LHCN-M2 (cell line): ENCODE measurements at regions not wholly inside any gene's neighbourhood (a gene's known extent, or its start where the extent isn't known, plus 50 kb on each side); places are given as distances from the start of the nearest gene placed in this dataset.

ENCODE experiments used
- DNase-seq: peaks from one replicate; pipeline ENCODE4 v3.0.0-alpha.2; 2012; ENCODE audit warnings: low read depth

- no peak for DNase-seq
Measured at GRCh38 chr10:7027913-7028808, 382.7 kb downstream of the SFMBT2 start.

- no peak for DNase-seq
Measured at GRCh38 chr10:7027237-7027912, 383.5 kb downstream of the SFMBT2 start.

- no peak for DNase-seq
Measured at GRCh38 chr10:7026818-7027217, 384.0 kb downstream of the SFMBT2 start.

- no peak for DNase-seq
Measured at GRCh38 chr10:7025296-7025695, 385.5 kb downstream of the SFMBT2 start.

- no peak for DNase-seq
Measured at GRCh38 chr10:7015457-7015856, 395.4 kb downstream of the SFMBT2 start.

- DNase-seq, result no peak
Measured at GRCh38 chr10:7014721-7015120, 396.1 kb downstream of the SFMBT2 start.

- no peak for DNase-seq
Measured at GRCh38 chr10:7011994-7012393, 398.8 kb downstream of the SFMBT2 start.

- DNase-seq, result no peak
Measured at GRCh38 chr10:7008645-7009044, 402.2 kb downstream of the SFMBT2 start.

- no peak for DNase-seq
Measured at GRCh38 chr10:7007600-7008190, 403.1 kb downstream of the SFMBT2 start.

GRCh38 chr10:7006566-7006965 lies 404.3 kb downstream of the SFMBT2 start:
- no peak for DNase-seq

- DNase-seq, result no peak
Measured at GRCh38 chr10:7003831-7004395, 406.9 kb downstream of the SFMBT2 start.

- no peak for DNase-seq
Measured at GRCh38 chr10:7000061-7000460, 410.8 kb downstream of the SFMBT2 start.

- no peak for DNase-seq
Measured at GRCh38 chr10:6999232-6999925, 411.5 kb downstream of the SFMBT2 start.

GRCh38 chr10:6997509-6997908 lies 413.3 kb downstream of the SFMBT2 start:
- no peak for DNase-seq

GRCh38 chr10:6996431-6996830 lies 414.4 kb downstream of the SFMBT2 start:
- no peak for DNase-seq

GRCh38 chr10:6995831-6996230 lies 415.0 kb downstream of the SFMBT2 start:
- no peak for DNase-seq

GRCh38 chr10:6995341-6995740 lies 415.3 kb upstream of the PRKCQ start:
- DNase-seq, result no peak

GRCh38 chr10:6990891-6991290 lies 410.8 kb upstream of the PRKCQ start:
- no peak for DNase-seq

- DNase-seq, result no peak
Measured at GRCh38 chr10:6988654-6989053, 408.6 kb upstream of the PRKCQ start.

- no peak for DNase-seq
Measured at GRCh38 chr10:6987536-6987945, 407.5 kb upstream of the PRKCQ start.

- no peak for DNase-seq
Measured at GRCh38 chr10:6986927-6987326, 406.9 kb upstream of the PRKCQ start.

- no peak for DNase-seq
Measured at GRCh38 chr10:6985644-6986043, 405.6 kb upstream of the PRKCQ start.
